ENCODE measurements at regions not wholly inside any gene's neighbourhood (a gene's known extent, or its start where the extent isn't known, plus 50 kb on each side); places are given as distances from the start of the nearest gene placed in this dataset.

DNA sequence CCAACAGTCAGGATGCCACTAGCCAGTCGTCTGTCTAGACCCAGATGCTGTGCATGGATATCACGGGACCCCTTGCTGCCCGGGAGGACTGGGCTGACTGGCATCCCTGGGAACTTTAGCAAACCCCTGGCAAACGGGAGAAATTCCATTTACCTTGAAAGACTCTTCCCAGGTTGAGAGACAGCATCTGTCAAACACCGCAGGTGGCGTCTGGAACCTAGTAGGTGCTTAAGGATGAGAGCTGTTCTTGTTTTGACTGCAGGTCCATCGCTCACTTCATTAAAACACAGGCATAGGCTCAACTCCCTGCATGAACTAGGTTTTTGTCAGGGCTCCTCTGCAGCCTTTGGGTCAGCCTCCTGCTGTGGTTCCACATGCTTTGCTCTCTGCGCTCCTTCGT, 546.3 kb downstream of the BCL11B start:
- no peaks in the 10 kb centered on the region for H3K36me3 Mint-ChIP-seq (ENCODE audit: unreplicated experiment)
- DNase-seq = no peak
- no peak overlapping the region for H3K4me3 Mint-ChIP-seq (ENCODE audit: unreplicated experiment)
- H3K27ac Mint-ChIP-seq (ENCODE audit: unreplicated experiment) = no peak overlapping the region
- no peaks in the 10 kb centered on the region for H3K4me1 Mint-ChIP-seq (ENCODE audit: low read depth, unreplicated experiment)
- no peaks in the 10 kb centered on the region for H3K27me3 Mint-ChIP-seq (ENCODE audit: unreplicated experiment)
- TF ChIP-seq, protein P1, sequence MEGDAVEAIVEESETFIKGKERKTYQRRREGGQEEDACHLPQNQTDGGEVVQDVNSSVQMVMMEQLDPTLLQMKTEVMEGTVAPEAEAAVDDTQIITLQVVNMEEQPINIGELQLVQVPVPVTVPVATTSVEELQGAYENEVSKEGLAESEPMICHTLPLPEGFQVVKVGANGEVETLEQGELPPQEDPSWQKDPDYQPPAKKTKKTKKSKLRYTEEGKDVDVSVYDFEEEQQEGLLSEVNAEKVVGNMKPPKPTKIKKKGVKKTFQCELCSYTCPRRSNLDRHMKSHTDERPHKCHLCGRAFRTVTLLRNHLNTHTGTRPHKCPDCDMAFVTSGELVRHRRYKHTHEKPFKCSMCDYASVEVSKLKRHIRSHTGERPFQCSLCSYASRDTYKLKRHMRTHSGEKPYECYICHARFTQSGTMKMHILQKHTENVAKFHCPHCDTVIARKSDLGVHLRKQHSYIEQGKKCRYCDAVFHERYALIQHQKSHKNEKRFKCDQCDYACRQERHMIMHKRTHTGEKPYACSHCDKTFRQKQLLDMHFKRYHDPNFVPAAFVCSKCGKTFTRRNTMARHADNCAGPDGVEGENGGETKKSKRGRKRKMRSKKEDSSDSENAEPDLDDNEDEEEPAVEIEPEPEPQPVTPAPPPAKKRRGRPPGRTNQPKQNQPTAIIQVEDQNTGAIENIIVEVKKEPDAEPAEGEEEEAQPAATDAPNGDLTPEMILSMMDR (IDR thresholded peaks at IDR 0.05; ENCODE audit: partially characterized antibody, unreplicated experiment) = no peak
- H3K9me3 Mint-ChIP-seq (ENCODE audit: unreplicated experiment) = peaks cover 3% of the 10 kb centered on the region

DNA sequence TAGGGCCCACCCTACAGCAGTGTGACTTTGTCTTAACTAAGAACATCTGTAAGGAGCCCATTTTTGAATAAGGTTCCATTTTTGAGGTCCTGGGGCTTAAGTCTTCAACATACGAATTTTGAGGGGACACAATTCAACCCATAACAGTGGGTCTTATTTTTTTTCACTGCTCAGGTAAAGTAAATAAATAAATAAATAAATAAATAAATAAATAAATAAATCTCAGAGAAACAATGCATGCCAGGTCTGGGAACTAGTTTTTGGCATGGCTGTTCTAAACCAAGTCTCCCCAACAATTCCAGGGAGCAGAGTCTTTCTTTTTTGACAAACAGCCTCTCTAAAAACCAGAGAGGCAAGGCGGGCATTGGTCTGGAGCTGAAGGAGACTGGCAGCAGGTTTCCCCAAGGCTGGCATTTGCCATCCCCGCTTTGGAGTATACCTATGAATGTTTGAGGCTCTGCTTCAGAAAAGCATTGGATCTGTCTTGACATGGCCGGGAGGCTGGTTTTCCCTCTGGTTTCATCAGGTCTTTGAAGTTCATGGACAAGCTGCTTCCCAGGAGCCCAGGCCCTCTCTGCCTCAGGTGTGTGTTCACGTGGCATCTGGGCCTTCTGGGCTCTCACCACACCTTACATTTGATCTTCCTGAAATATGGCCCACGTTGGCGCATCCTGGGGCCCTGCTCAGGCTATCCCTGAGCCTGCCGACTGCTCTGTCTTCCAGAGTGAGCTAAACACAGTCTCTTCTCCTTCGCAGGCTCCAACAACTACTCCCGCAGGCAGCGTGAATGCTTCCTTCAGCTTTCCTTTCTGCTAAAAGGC, 545.2 kb downstream of the BCL11B start:
- no peak overlapping the region for H3K4me3 Mint-ChIP-seq (ENCODE audit: unreplicated experiment)
- no peaks in the 10 kb centered on the region for H3K36me3 Mint-ChIP-seq (ENCODE audit: unreplicated experiment)
- no peak overlapping the region for H3K27ac Mint-ChIP-seq (ENCODE audit: unreplicated experiment)
- no peaks in the 10 kb centered on the region for H3K4me1 Mint-ChIP-seq (ENCODE audit: low read depth, unreplicated experiment)
- H3K9me3 Mint-ChIP-seq (ENCODE audit: unreplicated experiment) = peaks cover 3% of the 10 kb centered on the region
- H3K27me3 Mint-ChIP-seq (ENCODE audit: unreplicated experiment) = no peaks in the 10 kb centered on the region
- DNase-seq = no peak
- TF ChIP-seq, protein P1 (IDR thresholded peaks at IDR 0.05; ENCODE audit: partially characterized antibody, unreplicated experiment) = no peak

DNA sequence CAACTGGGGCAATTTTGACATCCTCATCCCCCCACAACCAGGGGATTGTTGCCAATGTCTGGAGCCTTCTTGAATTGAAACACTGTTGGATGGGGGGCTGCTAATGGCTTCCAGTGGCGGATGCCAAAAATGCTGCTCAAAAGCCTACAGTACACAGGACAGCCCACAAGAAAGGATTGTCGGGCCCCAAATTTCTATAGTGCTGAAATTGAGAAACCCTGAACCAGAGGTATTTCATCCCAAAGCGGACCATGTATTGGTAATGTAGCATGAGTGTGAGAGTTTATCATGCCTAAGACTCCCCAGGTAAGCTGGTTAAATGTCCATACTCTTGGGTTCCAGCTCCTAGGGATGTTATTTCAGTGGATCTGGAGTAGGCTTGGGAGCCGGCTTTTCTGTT, 544.0 kb downstream of the BCL11B start:
- H3K4me3 Mint-ChIP-seq (ENCODE audit: unreplicated experiment) = no peak overlapping the region
- peaks cover 3% of the 10 kb centered on the region for H3K9me3 Mint-ChIP-seq (ENCODE audit: unreplicated experiment)
- TF ChIP-seq, protein P1 (IDR thresholded peaks at IDR 0.05; ENCODE audit: partially characterized antibody, unreplicated experiment) = no peak
- no peaks in the 10 kb centered on the region for H3K4me1 Mint-ChIP-seq (ENCODE audit: low read depth, unreplicated experiment)
- H3K36me3 Mint-ChIP-seq (ENCODE audit: unreplicated experiment) = no peaks in the 10 kb centered on the region
- no peak for DNase-seq
- H3K27ac Mint-ChIP-seq (ENCODE audit: unreplicated experiment) = no peak overlapping the region
- no peaks in the 10 kb centered on the region for H3K27me3 Mint-ChIP-seq (ENCODE audit: unreplicated experiment)

DNA sequence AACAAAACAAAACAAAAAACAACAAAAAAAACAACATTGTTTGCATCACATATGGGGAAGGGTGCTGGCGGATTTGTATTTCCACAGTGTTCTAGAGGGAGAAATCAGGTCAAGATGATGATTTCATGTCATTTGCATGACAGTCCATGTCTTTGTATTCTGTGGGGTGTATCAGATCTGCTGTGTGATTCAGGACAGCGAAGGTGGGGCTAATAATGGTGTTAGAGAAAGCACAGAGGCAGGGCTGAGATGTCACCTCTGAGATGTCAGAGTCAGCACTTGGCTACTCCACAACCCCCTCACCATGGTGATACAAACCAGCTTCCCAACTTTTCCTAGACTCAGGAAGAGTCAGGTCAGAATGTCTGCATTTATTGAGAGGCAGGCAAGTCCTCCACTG, 543.2 kb downstream of the BCL11B start:
- no peak for DNase-seq
- Mint-ChIP-seq H3K27ac (ENCODE audit: unreplicated experiment) (no peak overlapping the region), H3K9me3 (ENCODE audit: unreplicated experiment) (peaks cover 3% of the 10 kb centered on the region), H3K27me3 (ENCODE audit: unreplicated experiment) (no peaks in the 10 kb centered on the region), H3K4me1 (ENCODE audit: low read depth, unreplicated experiment) (no peaks in the 10 kb centered on the region), H3K36me3 (ENCODE audit: unreplicated experiment) (no peaks in the 10 kb centered on the region), H3K4me3 (ENCODE audit: unreplicated experiment) (no peak overlapping the region)
- TF ChIP-seq, protein P1 (IDR thresholded peaks at IDR 0.05; ENCODE audit: partially characterized antibody, unreplicated experiment) = no peak

DNA sequence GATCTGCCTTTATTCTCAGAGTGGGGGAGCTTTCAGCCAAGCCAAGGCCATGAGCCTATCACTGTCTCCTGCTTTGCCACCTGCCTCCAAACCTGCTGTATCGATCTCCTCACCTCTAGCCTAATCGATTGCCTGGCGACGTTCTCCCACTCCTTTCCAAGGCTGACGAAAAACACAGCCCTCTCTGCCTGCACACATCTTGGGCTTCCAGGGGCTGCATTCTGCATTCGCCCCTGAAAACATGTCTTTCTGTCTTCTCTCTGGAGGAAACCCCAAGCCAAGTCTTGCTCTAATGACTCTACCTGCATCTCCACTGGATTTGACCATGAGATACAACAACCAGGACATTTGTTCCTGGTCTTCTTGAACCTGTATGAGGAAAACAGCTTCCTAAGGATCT, 540.7 kb downstream of the BCL11B start:
- H3K9me3 Mint-ChIP-seq (ENCODE audit: unreplicated experiment) = peaks cover 3% of the 10 kb centered on the region
- no peaks in the 10 kb centered on the region for H3K27me3 Mint-ChIP-seq (ENCODE audit: unreplicated experiment)
- no peaks in the 10 kb centered on the region for H3K4me1 Mint-ChIP-seq (ENCODE audit: low read depth, unreplicated experiment)
- DNase-seq = no peak
- H3K4me3 Mint-ChIP-seq (ENCODE audit: unreplicated experiment) = no peak overlapping the region
- H3K27ac Mint-ChIP-seq (ENCODE audit: unreplicated experiment) = no peak overlapping the region
- H3K36me3 Mint-ChIP-seq (ENCODE audit: unreplicated experiment) = no peaks in the 10 kb centered on the region
- TF ChIP-seq, protein P1 (IDR thresholded peaks at IDR 0.05; ENCODE audit: partially characterized antibody, unreplicated experiment) = no peak
